Keratinocyte (primary cell): ENCODE measurements at regions not wholly inside any gene's neighbourhood (a gene's known extent, or its start where the extent isn't known, plus 50 kb on each side); places are given as distances from the start of the nearest gene placed in this dataset.

Experiments used
- DNase-seq: peaks from one replicate; pipeline ENCODE4 v3.0.0-alpha.2; 2011; ENCODE audit warnings: low read depth, missing footprints, low spot score
- FAIRE-seq: peaks from 2 replicates; lab custom pipeline; 2011; peaks lifted over from hg19 to GRCh38; lab: Jason Lieb, UNC
- H2AFZ ChIP-seq: 2 replicates; pipeline ENCODE4 v1.6.0; 2012; ENCODE audit warnings: low read length, control low read depth, inconsistent platforms; ENCODE audit not compliant: control insufficient read depth
- H3K27ac ChIP-seq: 2 replicates; pipeline ENCODE4 v1.5.1; 2011; ENCODE audit warnings: low read length; ENCODE audit not compliant: control insufficient read depth, insufficient read depth
- H3K27me3 ChIP-seq: 3 replicates; pipeline ENCODE4 v1.6.0; 2011; ENCODE audit warnings: low read length; ENCODE audit not compliant: control insufficient read depth, insufficient read depth; ENCODE audit errors: extremely low read depth
- H3K36me3 ChIP-seq, 2 experiments: 2 replicates in 1 of 2; 3 replicates in 1 of 2; pipeline ENCODE4 v1.5.1; 2011; ENCODE audit warnings: low read length in 2 of 2, mild to moderate bottlenecking in 1 of 2; ENCODE audit not compliant: control insufficient read depth in 2 of 2, insufficient read depth in 2 of 2; ENCODE audit errors: extremely low read depth in 1 of 2
- H3K4me1 ChIP-seq: 3 replicates; pipeline ENCODE4 v1.5.1; 2011; ENCODE audit warnings: low read length; ENCODE audit not compliant: control insufficient read depth, insufficient read depth; ENCODE audit errors: extremely low read depth
- H3K4me2 ChIP-seq: 3 replicates; pipeline ENCODE4 v1.6.0; 2011; ENCODE audit warnings: low read depth, low read length; ENCODE audit not compliant: control insufficient read depth, insufficient read depth; ENCODE audit errors: extremely low read depth
- H3K4me3 ChIP-seq, 3 experiments: fragments of 200-600 bp in 1 of 3; sonication (generic) in 1 of 3; 2 replicates in 2 of 3; 3 replicates in 1 of 3; pipeline ENCODE4 v1.5.1; 2011 to 2016; ENCODE audit warnings: low read length in 3 of 3, mild to moderate bottlenecking in 3 of 3, control low read depth in 2 of 3, inconsistent platforms in 1 of 3, low read depth in 1 of 3, mixed read lengths in 1 of 3, mixed run types in 1 of 3, moderate library complexity in 1 of 3; ENCODE audit not compliant: control insufficient read depth in 2 of 3, insufficient read depth in 2 of 3; ENCODE audit errors: extremely low read depth in 1 of 3
- H3K79me2 ChIP-seq: 2 replicates; pipeline ENCODE4 v1.6.0; 2012; ENCODE audit warnings: low read length; ENCODE audit not compliant: control insufficient read depth, insufficient read depth
- H3K9ac ChIP-seq: 3 replicates; pipeline ENCODE4 v1.6.0; 2011; ENCODE audit warnings: low read length; ENCODE audit not compliant: control insufficient read depth, insufficient read depth; ENCODE audit errors: extremely low read depth
- H3K9me1 ChIP-seq: 3 replicates; pipeline ENCODE4 v1.6.0; 2011; ENCODE audit warnings: low read length; ENCODE audit not compliant: control insufficient read depth, insufficient read depth; ENCODE audit errors: extremely low read depth
- H3K9me3 ChIP-seq: 2 replicates; pipeline ENCODE4 v1.5.1; 2012; ENCODE audit warnings: low read depth, low read length; ENCODE audit not compliant: control insufficient read depth
- H4K20me1 ChIP-seq: 3 replicates; pipeline ENCODE4 v1.6.0; 2011; ENCODE audit warnings: low read length; ENCODE audit not compliant: control insufficient read depth, insufficient read depth; ENCODE audit errors: extremely low read depth
- EZH2 ChIP-seq: IDR thresholded peaks from one replicate; pipeline ENCODE4 v1.6.1; 2012; ENCODE audit warnings: inconsistent platforms, mild to moderate bottlenecking, low read length, moderate library complexity
- dilution Hi-C: fragments of 300-500 bp; cut with MboI; formaldehyde crosslinking; loops from one replicate; pipeline ENCODE4 v1.7.0; 2020; ENCODE audit warnings: low sequenced_read_pairs; ENCODE audit not compliant: extremely low pct_ligation_motif_present
- TF ChIP-seq, protein P1 (sequence below), 3 experiments: IDR thresholded peaks in 1 of 3; conservative IDR thresholded peaks in 1 of 3; optimal IDR thresholded peaks in 1 of 3; 2 replicates in 2 of 3; 3 replicates in 1 of 3; pipeline versions ENCODE3 to v1.5.1; 2011; ENCODE audit warnings: low read length in 3 of 3, mild to moderate bottlenecking in 3 of 3, moderate library complexity in 2 of 3, control low read depth in 1 of 3, inconsistent platforms in 1 of 3; ENCODE audit not compliant: insufficient read depth in 2 of 3; ENCODE audit errors: extremely low read depth in 1 of 3

DNA sequence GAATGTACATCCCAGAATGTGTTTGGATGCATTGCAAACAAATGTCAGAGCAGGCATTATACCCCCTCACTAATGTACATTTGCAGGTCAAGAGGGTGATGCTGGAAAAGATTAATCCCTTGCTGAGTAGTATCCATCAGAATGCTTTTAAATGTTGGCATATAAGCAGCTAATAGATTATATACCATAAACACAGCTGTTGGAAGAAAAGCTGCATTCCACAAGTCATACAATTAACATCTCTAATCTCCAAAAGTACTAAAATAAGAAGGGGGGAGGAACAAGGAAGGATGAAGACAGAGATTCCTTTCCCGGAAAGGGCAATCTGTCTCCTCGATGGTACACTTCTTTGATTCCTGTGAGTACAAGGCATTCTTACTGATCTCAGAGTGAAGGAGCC, 445.7 kb upstream of the CDIN1 start:
- Histone ChIP-seq H4K20me1 (no peaks in the 10 kb centered on the region), H3K9me1 (no peaks in the 10 kb centered on the region), H3K27ac (no peak overlapping the region), H3K79me2 (no peaks in the 10 kb centered on the region), H3K4me3 (no peak overlapping the region), H3K4me1 (peaks cover 8% of the 10 kb centered on the region), H3K9me3 (no peaks in the 10 kb centered on the region), H3K27me3 (no peaks in the 10 kb centered on the region), H2AFZ (peak overlapping the region; percentile 14), H3K4me2 (no peak overlapping the region), H3K36me3 (no peaks in the 10 kb centered on the region), H3K9ac (no peak overlapping the region)
- DNase-seq (no peak), FAIRE-seq (no peak)
- dilution Hi-C loops = no loop called here
- TF ChIP-seq EZH2 = no peak
- TF ChIP-seq, protein P1, sequence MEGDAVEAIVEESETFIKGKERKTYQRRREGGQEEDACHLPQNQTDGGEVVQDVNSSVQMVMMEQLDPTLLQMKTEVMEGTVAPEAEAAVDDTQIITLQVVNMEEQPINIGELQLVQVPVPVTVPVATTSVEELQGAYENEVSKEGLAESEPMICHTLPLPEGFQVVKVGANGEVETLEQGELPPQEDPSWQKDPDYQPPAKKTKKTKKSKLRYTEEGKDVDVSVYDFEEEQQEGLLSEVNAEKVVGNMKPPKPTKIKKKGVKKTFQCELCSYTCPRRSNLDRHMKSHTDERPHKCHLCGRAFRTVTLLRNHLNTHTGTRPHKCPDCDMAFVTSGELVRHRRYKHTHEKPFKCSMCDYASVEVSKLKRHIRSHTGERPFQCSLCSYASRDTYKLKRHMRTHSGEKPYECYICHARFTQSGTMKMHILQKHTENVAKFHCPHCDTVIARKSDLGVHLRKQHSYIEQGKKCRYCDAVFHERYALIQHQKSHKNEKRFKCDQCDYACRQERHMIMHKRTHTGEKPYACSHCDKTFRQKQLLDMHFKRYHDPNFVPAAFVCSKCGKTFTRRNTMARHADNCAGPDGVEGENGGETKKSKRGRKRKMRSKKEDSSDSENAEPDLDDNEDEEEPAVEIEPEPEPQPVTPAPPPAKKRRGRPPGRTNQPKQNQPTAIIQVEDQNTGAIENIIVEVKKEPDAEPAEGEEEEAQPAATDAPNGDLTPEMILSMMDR (optimal IDR thresholded peaks at IDR 0.05 in 1 of 3, IDR thresholded peaks at IDR 0.05 in 1 of 3, conservative IDR thresholded peaks at IDR 0.05 in 1 of 3; ENCODE audit: extremely low read depth in 1 of 3, insufficient read depth in 2 of 3, low read length in 3 of 3) = no peak

DNA sequence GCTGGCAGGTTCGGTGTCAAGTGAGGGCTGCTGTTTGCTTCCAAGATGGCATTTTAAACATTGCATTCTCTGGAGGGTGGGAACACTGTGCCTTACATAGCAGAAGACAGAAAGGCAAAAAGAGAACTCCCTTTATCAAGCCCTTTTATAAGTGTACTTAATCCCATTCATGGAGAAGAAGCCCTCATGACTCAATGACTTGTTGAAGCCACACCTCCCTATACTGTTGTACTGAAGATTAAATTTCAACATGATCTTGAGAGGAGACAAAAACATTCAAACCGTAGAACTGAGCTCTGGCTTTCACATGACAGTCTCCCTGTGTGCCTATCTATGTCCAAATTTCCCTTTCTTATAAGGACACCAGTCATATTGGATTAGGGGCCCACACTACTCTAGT, 443.4 kb upstream of the CDIN1 start:
- Histone ChIP-seq H4K20me1 (no peaks in the 10 kb centered on the region), H3K9ac (no peak overlapping the region), H3K4me3 (no peak overlapping the region), H3K4me2 (no peak overlapping the region), H3K27ac (no peak overlapping the region), H2AFZ (no peak overlapping the region), H3K27me3 (no peaks in the 10 kb centered on the region), H3K9me1 (no peaks in the 10 kb centered on the region), H3K4me1 (peaks cover 5% of the 10 kb centered on the region), H3K36me3 (no peaks in the 10 kb centered on the region), H3K9me3 (no peaks in the 10 kb centered on the region), H3K79me2 (no peaks in the 10 kb centered on the region)
- dilution Hi-C loops = no loop called here
- FAIRE-seq = no peak
- DNase-seq = no peak
- TF ChIP-seq, protein P1 (optimal IDR thresholded peaks at IDR 0.05 in 1 of 3, IDR thresholded peaks at IDR 0.05 in 1 of 3, conservative IDR thresholded peaks at IDR 0.05 in 1 of 3; ENCODE audit: extremely low read depth in 1 of 3, insufficient read depth in 2 of 3, low read length in 3 of 3) = no peak
- TF ChIP-seq EZH2 = no peak
